ENCODE measurements at regions not wholly inside any gene's neighbourhood (a gene's known extent, or its start where the extent isn't known, plus 50 kb on each side); places are given as distances from the start of the nearest gene placed in this dataset.
A peak's percentile ranks its signal among the peaks of the same experiment; 100 is the strongest.

DNA sequence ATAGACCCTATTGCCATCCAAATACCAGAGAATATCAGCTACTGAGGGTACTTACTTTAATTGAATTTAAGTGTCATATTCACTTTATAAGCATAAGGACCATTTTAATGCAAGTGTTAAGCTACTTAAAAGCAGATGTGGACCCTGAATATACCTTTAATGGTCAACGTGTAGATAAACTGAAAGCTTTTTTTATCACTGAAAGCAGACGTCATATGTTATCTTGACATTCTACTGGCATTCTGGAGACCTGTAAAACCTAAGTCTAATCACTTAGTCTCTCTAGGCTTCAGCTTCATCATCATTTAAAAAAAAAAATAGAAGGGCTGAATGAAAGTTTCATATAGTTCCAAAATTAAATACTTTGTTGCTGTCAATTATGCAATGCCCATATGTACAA lies 116.5 kb downstream of the ELAPOR2 start:
- no peak for DNase-seq

DNA sequence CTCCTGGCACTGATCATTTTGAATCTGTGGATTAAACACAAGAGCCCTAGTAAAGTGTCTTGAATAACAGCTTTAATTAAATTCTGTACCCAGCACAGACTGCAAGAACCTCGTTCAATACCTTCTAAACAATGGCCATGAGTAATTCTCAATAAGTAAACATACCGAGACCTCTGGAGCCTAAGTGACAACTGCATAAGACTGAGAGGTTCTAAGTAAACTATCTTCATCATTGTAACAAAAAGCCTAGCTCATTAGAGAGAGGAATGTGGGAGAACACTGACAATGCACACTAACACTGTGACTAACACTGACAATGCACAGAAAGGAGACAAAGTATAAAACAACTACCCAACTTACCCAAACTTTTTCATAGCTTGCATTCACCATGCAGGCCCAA lies 117.4 kb downstream of the ELAPOR2 start:
- no peak for DNase-seq

DNA sequence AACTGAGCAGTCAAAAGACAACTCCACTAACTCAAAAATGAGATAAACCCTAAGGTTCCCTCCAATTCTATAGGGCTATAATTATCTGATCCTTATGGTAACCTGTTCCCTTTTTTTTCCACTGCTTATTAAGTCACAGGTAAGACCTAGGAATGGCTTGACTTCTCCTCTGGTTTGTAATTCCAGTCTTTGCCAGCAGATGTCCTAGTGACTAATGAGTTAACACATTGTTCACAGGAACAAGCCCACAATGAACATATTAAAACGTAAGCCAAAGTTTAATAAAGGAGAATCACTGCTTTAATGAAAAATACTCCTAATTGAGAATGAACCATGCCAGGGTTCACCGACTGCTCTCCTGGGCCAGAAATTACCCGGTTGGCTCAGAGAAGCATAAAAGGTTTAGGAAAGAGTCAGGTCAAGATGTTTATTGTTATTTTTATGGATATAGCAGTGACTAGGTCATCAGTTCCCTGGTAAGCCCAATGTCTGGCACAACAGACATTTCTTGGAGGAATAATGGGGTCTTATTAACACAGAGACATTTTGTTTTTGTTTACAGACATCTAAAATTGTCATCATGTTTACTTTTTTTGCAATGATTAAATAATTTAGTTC lies 120.1 kb downstream of the ELAPOR2 start:
- DNase-seq = no peak

DNA sequence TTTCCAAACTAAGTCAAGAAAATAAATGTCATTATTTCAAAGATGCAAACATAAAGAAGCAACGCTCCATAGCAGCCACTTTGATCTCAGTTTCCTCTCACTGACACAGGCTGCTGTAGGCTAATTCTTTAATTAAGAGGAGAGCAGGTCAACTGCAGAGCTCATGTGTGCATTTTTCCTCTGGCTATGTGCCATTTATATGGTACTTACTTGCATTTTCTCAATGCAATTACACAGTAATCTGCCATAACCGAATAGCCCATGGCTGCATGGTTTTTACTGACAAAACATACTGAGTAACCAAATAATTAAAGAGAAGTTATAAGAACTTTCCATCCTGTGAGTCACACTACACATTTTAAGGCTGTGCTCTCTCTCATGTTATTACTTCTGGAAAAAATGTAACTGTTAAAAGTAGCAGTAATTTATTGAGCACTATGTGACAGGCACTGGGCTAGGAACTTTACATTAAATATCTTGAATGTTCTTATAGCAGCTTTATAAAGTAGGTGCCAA lies 122.0 kb downstream of the ELAPOR2 start:
- no peak for DNase-seq

DNA sequence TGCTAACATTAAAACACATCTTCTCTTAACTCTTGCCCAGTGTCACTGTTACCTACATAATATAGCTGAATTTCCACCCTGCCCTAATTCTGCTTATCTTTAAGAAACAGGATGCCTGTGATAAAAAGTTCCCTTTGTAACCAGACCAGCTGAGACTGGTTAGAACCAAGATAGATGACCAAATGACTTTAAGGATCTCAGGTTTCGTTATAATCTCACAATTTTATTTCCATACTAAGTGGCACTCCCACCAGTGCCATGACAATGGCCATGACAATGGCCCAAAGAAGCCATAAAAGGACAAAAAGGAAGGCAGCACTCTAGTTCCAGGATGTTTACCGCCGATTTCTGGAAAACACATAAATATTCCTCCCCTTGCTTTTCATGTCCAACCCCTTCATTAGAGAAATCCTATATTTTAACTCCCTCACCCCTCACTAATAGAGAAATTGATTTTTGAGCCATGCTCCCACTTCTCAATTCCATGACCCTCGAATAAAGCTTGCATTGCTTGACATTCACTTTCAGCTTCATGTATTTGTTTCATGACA lies 126.1 kb downstream of the ELAPOR2 start:
- DNase-seq = no peak

DNA sequence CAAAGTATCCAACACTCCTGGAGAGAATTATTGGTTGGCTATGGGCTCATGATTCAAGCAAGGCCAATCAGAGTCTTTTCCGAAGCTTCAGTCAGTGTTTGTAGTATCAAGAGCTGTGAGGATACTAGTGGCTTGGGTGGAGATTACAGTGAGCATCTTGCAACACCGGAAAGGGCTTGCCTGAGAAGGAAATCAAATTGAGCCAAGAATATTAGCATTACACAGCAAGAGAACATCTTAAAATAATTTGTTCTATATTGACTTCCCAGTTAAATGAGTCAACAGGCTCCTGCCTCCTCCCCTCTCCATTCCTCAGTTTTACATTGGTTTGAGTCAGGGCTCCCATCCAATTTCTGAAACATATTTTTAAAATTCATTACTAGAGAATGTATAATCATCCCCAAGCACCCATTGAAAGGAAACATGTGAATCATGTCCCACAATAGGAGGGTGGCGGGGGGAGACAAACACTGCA lies 127.4 kb downstream of the ELAPOR2 start:
- no peak for DNase-seq

DNA sequence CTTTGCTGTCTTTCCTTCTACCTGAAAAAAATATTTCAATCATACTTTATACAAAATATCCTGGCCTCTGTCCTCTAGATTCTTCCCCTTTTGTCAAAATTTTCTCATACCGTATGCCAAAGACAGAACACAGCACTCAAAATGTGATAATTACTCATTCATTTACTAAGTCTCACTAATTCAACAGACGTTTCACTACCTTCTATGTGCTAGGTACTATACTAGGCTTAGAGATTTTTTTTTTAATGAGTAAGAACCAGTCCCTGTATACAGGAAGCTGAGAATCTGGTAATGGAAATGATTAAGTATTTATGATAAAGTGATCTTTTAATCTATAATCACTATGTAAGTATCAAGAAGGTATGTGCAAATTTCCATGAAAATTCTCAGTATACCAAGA lies 128.0 kb downstream of the ELAPOR2 start:
- DNase-seq = no peak

DNA sequence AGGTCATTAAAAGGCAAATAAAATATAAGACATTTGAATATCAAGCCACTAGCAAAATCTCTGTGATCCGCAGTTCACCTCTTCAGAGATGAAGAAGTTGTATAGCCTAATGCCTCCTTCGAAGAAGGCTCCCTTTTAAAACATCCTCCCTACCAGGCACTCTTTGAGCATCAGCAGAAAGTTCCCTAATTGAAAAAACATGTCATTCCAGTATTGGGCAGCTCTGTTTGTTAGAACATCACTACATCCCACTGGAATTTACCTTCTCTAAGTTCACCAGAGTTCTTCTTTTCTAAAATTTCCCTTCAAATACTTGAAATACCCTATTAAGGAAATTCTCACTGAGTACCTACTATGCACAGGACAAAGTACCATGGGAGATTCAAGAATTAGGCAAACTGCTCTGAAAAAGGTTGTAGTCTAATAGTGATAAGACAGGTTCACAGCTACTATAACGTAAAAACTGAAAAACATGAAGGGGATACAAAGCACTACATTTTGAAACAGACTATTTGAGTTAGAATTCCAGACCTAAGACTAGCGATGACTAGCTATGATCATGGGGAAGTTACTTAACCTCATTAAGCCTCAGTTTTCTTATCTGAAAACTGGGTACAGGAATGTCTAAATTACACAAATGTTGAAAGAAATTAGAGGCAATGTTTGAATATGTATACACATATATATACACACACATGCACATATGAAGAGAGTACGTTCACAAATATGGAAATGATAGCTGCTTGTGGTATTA lies 128.7 kb downstream of the ELAPOR2 start:
- no peak for DNase-seq

DNA sequence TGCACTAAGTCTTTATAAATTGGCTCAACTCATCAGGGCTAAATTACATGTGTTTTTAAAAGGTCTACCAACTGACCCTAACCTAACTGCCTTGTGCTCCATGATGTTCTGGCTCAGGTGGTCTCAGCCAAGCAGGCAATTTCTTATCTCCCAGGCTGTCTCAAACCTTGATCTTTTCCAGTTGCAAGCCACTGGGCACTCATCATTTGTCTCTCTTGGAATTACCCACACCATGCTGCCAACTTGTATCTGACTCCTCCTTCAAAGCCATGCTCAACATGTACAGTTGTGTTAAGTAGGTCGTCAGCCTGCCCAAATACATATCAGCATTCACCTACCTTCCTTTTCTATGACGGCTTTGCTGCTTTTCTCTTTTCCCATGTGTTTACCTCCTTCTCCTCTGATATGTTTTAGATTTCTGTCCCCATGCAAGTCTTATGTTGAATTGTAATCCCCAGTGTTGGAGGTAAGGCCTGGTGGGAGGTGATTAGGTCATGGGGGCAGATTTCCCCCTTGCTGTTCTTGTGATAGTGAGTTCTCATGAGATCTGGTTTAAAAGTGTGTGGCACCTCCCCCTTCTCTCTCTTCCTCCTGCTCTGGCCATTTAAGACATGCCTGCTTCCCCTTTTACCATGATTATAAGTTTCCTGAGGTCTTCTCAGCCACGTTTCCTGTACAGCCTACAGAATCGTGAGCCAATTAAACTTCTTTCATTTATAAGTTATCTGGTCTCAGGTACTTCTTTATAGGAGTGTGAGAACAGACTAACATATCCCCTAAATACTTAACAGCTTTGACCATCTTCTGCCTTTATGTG lies 130.0 kb downstream of the ELAPOR2 start:
- no peak for DNase-seq

DNA sequence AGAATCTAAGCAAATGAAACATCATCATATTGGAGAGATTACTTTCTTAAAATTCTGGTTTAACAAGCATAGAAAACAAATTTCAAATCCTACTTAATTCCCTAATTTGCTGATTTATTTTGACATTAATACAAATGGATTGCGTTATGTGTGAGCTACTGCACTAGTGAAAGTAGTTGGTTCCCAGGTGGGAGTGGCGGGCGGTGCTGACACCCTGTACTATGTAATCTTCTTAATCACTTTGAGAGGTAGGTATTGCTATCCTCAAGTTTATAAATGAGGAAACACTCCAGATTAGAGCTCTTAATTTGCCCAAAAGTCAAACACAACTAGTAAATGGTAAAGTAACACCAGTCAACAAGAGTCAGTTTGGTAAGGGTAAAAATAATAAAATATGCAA lies 131.1 kb downstream of the ELAPOR2 start:
- no peak for DNase-seq

DNA sequence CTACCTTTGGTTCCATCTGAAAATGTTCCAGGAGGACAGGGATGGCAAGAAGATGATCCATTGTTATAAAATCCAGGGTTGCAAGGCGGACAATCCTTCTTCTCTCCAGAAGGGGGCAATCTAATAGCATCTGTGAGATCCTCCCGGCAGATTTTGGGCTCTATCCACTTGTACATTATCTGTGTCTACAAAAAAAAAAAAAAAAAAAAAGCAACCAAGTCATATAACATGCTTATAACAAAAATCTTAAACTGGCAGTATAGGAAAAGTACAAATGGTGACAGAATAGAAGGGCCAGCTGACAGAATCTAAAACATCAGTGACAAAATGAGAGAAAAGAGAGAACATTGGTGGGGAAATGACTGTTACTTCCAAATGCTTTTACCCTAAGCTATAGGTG lies 132.7 kb downstream of the ELAPOR2 start:
- DNase-seq = no peak

DNA sequence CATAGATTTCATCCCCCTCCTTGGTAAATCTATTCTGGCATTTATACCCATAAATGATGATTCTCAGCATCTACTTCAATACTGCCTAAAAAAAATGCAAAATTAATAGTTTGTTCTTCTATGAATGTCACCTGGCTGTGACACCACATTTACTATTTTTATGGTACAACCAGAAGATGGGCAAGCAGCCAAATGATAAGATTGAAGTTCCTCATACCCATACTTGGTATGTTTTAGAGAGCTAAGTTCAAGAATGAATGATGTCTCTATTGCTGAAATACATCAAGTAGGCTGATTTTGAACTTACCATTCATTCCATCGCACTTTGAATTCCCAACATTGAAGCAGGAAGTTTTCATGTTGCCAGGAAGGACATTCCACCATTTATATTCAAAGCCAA lies 134.2 kb downstream of the ELAPOR2 start:
- DNase-seq = no peak

DNA sequence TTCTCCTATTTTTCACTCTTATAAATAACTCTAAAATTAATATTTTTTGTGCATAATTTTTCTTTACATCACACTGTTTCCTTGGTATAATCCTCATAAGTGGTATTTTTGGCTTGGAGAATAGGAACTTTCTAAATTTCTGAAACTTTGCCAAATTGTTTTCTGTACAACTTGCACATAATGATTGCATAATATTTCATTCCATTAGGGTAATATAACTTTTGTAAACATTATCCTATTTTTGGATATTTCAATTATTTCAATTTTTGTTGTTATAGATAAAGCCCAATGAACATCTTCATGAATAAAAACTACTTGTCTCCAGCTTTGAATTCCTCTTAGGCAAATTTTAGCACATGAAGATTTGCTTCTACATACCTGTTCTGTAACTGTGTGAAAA lies 135.9 kb downstream of the ELAPOR2 start:
- no peak for DNase-seq

DNA sequence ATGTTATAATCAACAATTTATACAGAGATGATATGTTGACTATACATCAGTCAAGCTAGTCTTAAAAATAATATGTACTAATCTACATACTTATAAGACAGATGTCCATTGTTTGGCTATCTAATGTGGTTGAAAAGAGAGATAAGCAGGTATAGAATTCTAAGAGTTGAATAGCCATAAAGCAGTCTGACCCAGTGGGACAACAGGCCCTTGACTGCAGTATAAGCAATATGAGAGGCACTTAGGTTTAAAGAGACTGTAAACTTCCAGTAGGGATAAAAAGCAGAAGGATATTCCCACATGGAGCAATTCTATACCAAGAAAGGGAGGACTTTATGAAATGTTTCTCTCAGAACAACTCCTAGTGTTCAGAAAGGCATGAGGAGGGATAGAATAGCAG lies 139.3 kb downstream of the ELAPOR2 start:
- peak; percentile 74 for DNase-seq

DNA sequence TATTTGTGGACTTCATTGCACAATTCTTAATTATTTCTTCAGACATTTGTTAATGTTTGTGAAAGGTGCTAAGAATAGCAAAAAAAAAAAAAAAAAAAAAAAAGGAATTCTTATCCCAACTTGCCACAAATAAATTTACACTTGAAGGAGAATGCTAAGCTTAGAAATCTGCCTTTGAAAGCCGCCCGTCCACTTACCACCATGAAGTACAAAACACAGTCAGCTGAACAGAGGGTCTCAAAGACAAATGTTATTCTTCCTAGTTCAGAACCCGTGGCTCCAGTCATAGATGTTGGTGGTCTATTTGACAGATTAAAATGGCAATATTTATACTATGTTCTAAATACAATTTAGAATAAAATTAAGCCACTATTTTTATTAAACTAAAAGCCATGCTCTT lies 141.2 kb downstream of the ELAPOR2 start:
- DNase-seq = no peak

DNA sequence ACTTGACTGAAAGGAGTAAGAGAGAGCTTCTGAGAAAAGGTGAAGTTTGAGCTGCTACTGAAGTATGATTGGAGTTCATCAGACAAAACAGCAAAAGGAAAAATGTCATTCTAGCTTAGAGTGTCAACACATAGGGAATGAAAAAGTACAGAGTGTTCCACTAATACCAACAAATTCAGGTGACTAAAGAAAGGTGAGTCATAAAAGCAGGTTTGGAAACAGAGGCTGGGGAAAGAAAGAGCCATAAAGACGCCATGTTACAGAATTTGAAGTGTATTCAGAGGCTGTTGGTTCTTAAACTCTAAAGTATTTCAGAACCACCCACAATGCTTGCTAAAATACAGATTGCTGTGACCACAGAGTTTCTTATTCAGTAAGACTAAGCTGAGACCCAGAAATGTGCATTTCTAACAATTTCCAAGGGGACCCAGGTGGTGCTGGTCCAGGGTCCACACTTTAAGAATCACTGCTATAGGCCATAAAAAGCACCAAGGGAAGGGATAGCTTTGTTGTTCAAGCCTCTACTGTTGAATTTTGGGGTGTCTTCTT lies 143.1 kb downstream of the ELAPOR2 start:
- DNase-seq = no peak

DNA sequence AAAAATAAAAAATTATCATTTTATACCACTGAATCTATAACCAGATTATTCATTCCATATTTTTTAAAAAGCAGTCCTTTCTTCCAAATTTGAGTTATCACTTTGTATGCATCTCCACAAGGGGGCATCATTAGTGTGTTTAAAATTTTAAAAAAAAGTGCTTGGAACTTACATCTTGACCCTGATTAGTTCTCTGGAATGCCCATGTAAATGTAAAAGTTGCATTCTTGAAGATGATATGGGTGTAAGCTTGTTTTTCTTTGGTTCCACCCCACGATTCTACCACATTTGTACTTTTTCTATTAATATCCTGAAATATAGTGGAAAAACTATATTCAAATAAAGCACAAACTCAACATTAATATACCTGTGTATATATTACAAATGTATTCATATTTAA lies 144.9 kb downstream of the ELAPOR2 start:
- no peak for DNase-seq
